Caco-2 (cell line): ENCODE measurements at regions not wholly inside any gene's neighbourhood (a gene's known extent, or its start where the extent isn't known, plus 50 kb on each side); places are given as distances from the start of the nearest gene placed in this dataset.
"Not testable (repeated sequence)": the region's sequence is repeated elsewhere in the genome, so short reads cannot be mapped to it uniquely, and the experiment has no call there.

Source experiments
- BruUV-seq: library from RNA; stranded (reverse); fragments of 400-500 nt; replicated peaks from 2 replicates; lab custom pipeline; 2021; lab: Mats Ljungman, UMichigan
- CTCF ChIA-PET: fragments of 300-600 bp; sonication (Branson Sonifier 250); formaldehyde crosslinking; loops from one replicate; lab custom pipeline; 2022; ENCODE audit warnings: antibody characterized with exemption; lab: Charles Lee
- POLR2A ChIA-PET: fragments of 300-600 bp; sonication (Branson Sonifier 250); formaldehyde crosslinking; loops from one replicate; lab custom pipeline; 2022; ENCODE audit warnings: antibody characterized with exemption; lab: Charles Lee
- DNase-seq, 2 experiments: peaks; one replicate each; pipeline versions ENCODE4 v3.0.0 to v3.0.0-alpha.2; 2020 to 2022
- H3K27me3 ChIP-seq: replicated peaks from 2 replicates; pipeline ENCODE4 v1.6.0; 2011; ENCODE audit warnings: low read length; ENCODE audit not compliant: control insufficient read depth, insufficient read depth
- H3K36me3 ChIP-seq: 2 replicates; pipeline ENCODE4 v1.5.1; 2011; ENCODE audit warnings: low read length; ENCODE audit not compliant: control insufficient read depth, insufficient read depth
- H3K4me1 ChIP-seq: fragments of 250-450 bp; sonication (Bioruptor Pico); 2 replicates; pipeline ENCODE4 v1.5.1; 2020; ENCODE audit warnings: mild to moderate bottlenecking
- H3K4me3 ChIP-seq: 2 replicates; pipeline ENCODE4 v1.5.1; 2011; ENCODE audit warnings: low read depth, mild to moderate bottlenecking, control low read depth, low read length
- H3K9me3 ChIP-seq: fragments of 250-450 bp; sonication (Bioruptor Pico); 2 replicates; pipeline ENCODE4 v1.5.1; 2020; ENCODE audit warnings: mild to moderate bottlenecking, moderate library complexity
- H3K27ac Mint-ChIP-seq: one replicate; pipeline ENCODE4 v1.8.0; 2022; ENCODE audit warnings: mixed read lengths; ENCODE audit not compliant: unreplicated experiment
- H3K27me3 Mint-ChIP-seq: one replicate; pipeline ENCODE4 v1.8.0; 2022; ENCODE audit warnings: mixed read lengths; ENCODE audit not compliant: insufficient read depth, unreplicated experiment
- H3K36me3 Mint-ChIP-seq: one replicate; pipeline ENCODE4 v1.8.0; 2022; ENCODE audit warnings: mild to moderate bottlenecking, mixed read lengths; ENCODE audit not compliant: insufficient read depth, unreplicated experiment
- H3K4me1 Mint-ChIP-seq: one replicate; pipeline ENCODE4 v1.8.0; 2022; ENCODE audit warnings: low read depth, mixed read lengths; ENCODE audit not compliant: unreplicated experiment
- H3K4me3 Mint-ChIP-seq: one replicate; pipeline ENCODE4 v1.8.0; 2022; ENCODE audit warnings: mild to moderate bottlenecking, moderate library complexity, mixed read lengths; ENCODE audit not compliant: unreplicated experiment
- H3K9me3 Mint-ChIP-seq: one replicate; pipeline ENCODE4 v1.8.0; 2022; ENCODE audit warnings: mixed read lengths; ENCODE audit not compliant: unreplicated experiment
- intact Hi-C: fragments of 100-400 bp; cut with micrococcal nuclease; formaldehyde crosslinking; loops from one replicate; pipeline ENCODE4 v1.10.0; 2022; ENCODE audit not compliant: unreplicated experiment
- TF ChIP-seq, protein P1 (sequence below), 2 experiments: fragments of 200-600 bp in 1 of 2; IDR thresholded peaks; 1 replicate in 1 of 2; 2 replicates in 1 of 2; pipeline versions ENCODE4 v1.5.1 to v1.8.0; 2011 to 2022; ENCODE audit warnings: antibody characterized with exemption in 1 of 2, control low read depth in 1 of 2, inconsistent platforms in 1 of 2, low read depth in 1 of 2, low read length in 1 of 2, mild to moderate bottlenecking in 1 of 2, moderate library complexity in 1 of 2; ENCODE audit not compliant: insufficient read depth in 1 of 2, severe bottlenecking in 1 of 2, unreplicated experiment in 1 of 2

DNA sequence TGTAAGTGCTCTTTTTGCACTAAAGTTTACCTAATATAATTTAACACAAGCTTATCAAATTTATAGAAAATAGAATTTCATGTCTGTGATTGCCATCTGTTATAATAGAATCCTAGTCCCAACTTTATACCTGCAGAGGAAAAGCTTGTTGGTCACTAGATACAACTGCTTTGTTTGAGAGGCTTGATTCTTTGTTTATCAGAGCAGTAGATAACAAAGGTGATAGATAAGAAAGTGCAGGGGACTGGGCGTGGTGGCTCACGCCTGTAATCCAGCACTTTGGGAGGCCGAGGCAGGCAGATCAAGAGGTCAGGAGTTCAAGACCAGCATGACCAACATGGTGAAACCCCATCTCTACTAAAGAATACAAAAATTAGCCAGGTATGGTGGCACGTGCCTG, 528.0 kb downstream of the STK39 start:
- H3K36me3 Mint-ChIP-seq = no peaks in the 10 kb centered on the region
- POLR2A ChIA-PET = no interaction called here
- H3K4me1 Mint-ChIP-seq = peaks cover 5% of the 10 kb centered on the region

DNA sequence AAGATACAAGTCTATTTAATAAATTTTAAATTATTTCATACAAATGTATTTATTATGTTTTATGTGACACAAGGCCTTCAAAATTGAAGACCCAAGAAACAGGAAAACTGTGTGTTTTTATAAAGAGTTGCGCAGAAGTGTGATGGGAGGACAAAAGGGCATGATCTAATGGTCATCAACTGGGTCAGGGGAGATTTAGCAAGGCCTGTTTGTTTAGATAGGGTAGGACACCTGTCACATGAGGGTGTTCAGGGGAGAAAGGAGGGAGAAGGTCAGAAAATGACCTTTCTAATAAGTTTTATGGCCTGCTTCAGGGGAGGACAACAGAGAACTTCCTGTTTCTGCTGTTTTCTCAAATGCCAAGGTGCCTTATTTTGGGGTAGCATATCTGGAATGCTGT, 528.8 kb downstream of the STK39 start:
- Histone ChIP-seq H3K36me3 (no peaks in the 10 kb centered on the region), H3K4me3 (no peak overlapping the region), H3K27me3 (no peaks in the 10 kb centered on the region), H3K9me3 (no peaks in the 10 kb centered on the region), H3K4me1 (no peaks in the 10 kb centered on the region)
- Mint-ChIP-seq H3K4me3 (no peak overlapping the region), H3K36me3 (no peaks in the 10 kb centered on the region), H3K27me3 (peaks cover 22% of the 10 kb centered on the region), H3K27ac (no peak overlapping the region), H3K9me3 (no peaks in the 10 kb centered on the region), H3K4me1 (peaks cover 5% of the 10 kb centered on the region)
- POLR2A ChIA-PET = no interaction called here
- TF ChIP-seq, protein P1, sequence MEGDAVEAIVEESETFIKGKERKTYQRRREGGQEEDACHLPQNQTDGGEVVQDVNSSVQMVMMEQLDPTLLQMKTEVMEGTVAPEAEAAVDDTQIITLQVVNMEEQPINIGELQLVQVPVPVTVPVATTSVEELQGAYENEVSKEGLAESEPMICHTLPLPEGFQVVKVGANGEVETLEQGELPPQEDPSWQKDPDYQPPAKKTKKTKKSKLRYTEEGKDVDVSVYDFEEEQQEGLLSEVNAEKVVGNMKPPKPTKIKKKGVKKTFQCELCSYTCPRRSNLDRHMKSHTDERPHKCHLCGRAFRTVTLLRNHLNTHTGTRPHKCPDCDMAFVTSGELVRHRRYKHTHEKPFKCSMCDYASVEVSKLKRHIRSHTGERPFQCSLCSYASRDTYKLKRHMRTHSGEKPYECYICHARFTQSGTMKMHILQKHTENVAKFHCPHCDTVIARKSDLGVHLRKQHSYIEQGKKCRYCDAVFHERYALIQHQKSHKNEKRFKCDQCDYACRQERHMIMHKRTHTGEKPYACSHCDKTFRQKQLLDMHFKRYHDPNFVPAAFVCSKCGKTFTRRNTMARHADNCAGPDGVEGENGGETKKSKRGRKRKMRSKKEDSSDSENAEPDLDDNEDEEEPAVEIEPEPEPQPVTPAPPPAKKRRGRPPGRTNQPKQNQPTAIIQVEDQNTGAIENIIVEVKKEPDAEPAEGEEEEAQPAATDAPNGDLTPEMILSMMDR (IDR thresholded peaks at IDR 0.05; ENCODE audit: insufficient read depth in 1 of 2, low read depth in 1 of 2, low read length in 1 of 2, severe bottlenecking in 1 of 2, unreplicated experiment in 1 of 2) = no peak
- no peak for DNase-seq
- BruUV-seq = no TSS peak
- intact Hi-C loops = no loop called here
- CTCF ChIA-PET = no interaction called here

More for the DNA sequence above, 528.0 kb downstream of the STK39 start:
- peaks cover 22% of the 10 kb centered on the region for H3K27me3 Mint-ChIP-seq
- no peaks in the 10 kb centered on the region for H3K9me3 ChIP-seq
- no TSS peak for BruUV-seq
- H3K4me3 ChIP-seq = no peak overlapping the region
- DNase-seq = no peak
- intact Hi-C loops = no loop called here
- H3K9me3 Mint-ChIP-seq = no peaks in the 10 kb centered on the region
- CTCF ChIA-PET = no interaction called here
- H3K27me3 ChIP-seq = no peaks in the 10 kb centered on the region
- no peaks in the 10 kb centered on the region for H3K4me1 ChIP-seq
- H3K36me3 ChIP-seq = no peaks in the 10 kb centered on the region
- H3K27ac Mint-ChIP-seq = no peak overlapping the region
- no peak overlapping the region for H3K4me3 Mint-ChIP-seq
- TF ChIP-seq, protein P1 (IDR thresholded peaks at IDR 0.05; ENCODE audit: insufficient read depth in 1 of 2, low read depth in 1 of 2, low read length in 1 of 2, severe bottlenecking in 1 of 2, unreplicated experiment in 1 of 2) = no peak

DNA sequence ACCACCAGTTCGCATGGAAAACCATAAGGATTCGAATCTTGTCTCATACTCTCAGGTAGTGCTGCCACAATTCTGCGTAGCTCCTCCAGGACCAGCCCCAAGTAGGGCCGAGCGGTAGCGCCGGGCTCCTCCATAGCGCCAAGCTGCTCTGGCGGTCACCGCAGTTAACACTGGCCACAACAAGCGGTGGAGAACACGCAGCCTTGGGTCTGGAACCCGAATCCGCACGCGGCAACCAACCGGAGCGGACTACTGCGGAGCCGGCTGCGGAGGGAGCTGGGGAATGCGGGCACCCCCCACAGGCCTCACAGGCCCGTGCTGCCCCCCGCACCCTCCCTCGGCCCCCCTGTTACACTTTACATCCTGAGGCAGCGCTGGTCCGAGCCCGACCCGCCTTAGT, 531.5 kb downstream of the STK39 start:
- Mint-ChIP-seq H3K27ac (no peak overlapping the region), H3K4me1 (peaks cover 8% of the 10 kb centered on the region), H3K36me3 (no peaks in the 10 kb centered on the region), H3K27me3 (peaks cover 21% of the 10 kb centered on the region), H3K4me3 (no peak overlapping the region), H3K9me3 (no peaks in the 10 kb centered on the region)
- Histone ChIP-seq H3K27me3 (no peaks in the 10 kb centered on the region), H3K36me3 (no peaks in the 10 kb centered on the region), H3K9me3 (no peaks in the 10 kb centered on the region), H3K4me3 (no peak overlapping the region), H3K4me1 (no peaks in the 10 kb centered on the region)
- intact Hi-C loops = no loop called here
- no TSS peak for BruUV-seq
- TF ChIP-seq, protein P1 (IDR thresholded peaks at IDR 0.05; ENCODE audit: insufficient read depth in 1 of 2, low read depth in 1 of 2, low read length in 1 of 2, severe bottlenecking in 1 of 2, unreplicated experiment in 1 of 2) = no peak
- CTCF ChIA-PET = no interaction called here
- POLR2A ChIA-PET = no interaction called here
- no peak for DNase-seq

DNA sequence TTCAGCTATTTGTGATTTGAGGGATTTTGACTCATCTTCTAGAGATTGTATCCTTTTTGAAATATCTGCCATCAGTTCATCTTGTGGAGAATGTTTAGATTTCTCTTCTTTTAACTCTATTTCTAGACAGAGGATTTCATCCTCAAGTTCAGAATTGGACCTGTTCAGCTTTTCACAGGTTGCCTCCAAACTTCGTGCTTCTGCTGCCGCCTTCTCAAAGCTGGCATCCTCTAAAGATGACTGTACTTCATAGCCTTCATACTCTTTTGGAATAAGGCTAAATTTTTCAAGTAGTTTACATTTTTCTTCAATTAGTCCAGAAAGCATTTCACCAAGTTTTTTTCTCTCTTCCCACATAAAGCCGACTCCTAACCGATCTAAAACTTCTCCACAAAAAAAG, 531.9 kb downstream of the STK39 start:
- H3K4me3 ChIP-seq, H3K36me3 Mint-ChIP-seq, H3K27ac Mint-ChIP-seq, POLR2A ChIA-PET, H3K4me3 Mint-ChIP-seq, BruUV-seq, H3K9me3 ChIP-seq, H3K4me1 ChIP-seq, DNase-seq, H3K9me3 Mint-ChIP-seq, CTCF ChIA-PET, intact Hi-C loops, H3K36me3 ChIP-seq, H3K27me3 ChIP-seq: not testable (repeated sequence)
- Mint-ChIP-seq H3K27me3 (peaks cover 20% of the 10 kb centered on the region), H3K4me1 (peaks cover 12% of the 10 kb centered on the region)
